Activated CD4-positive, alpha-beta T cell treated with anti-CD3 and anti-CD28 coated beads, Interleukin-2, amount 50 U/mL, for 4 hours (primary cell): ENCODE measurements at regions not wholly inside any gene's neighbourhood (a gene's known extent, or its start where the extent isn't known, plus 50 kb on each side); places are given as distances from the start of the nearest gene placed in this dataset.

Experiments
- DNase-seq, 2 experiments: peaks; one replicate each; pipeline ENCODE4 v3.0.0-alpha.2; 2020

DNA sequence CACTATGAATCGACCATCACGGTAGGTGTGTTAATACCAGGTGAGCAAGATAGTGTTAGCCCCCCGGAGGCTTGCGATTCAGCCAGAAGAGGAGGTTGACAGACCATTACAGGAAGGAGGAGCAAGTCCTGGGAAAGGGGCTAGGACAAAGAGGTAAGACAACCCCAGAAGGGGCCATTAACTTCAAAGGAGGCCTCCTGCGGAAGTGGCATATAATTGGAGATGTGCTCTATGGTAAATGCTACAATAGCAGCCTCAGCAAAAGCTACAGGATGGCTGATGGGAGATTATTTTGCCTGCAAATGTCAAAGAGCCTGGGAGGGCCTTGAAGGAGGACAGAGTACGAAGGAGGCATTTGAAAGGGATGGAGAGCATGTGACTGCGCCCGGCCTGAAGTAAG is 108.6 kb upstream of the CITED2 start:
- no peak for DNase-seq

- DNase-seq = no peak
Observed at GRCh38 chr6:139482287-139482686, 107.8 kb upstream of the CITED2 start.

GRCh38 chr6:139480356-139481165 is 106.1 kb upstream of the CITED2 start:
- no peak for DNase-seq

GRCh38 chr6:139479433-139480222 is 105.2 kb upstream of the CITED2 start:
- no peak for DNase-seq

DNA sequence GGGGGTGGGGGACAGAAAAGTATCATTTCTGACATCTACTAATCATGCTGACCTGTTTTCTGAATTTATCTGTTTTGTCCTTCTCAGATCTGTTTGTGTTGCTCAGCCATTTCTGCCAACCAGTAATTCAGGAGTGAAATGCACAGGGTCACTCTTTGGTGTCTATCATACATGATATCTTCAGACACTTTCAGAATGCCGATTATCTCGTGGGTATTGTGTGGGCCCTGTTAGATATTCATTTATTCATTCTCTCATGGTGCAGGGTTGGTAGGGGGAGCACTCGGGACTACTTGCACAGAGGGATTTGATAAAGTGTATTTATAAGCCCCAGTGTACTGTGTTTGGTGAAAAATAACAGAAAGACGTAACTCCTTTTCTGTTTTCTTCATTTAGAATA is 101.2 kb upstream of the CITED2 start:
- no peak for DNase-seq

DNA sequence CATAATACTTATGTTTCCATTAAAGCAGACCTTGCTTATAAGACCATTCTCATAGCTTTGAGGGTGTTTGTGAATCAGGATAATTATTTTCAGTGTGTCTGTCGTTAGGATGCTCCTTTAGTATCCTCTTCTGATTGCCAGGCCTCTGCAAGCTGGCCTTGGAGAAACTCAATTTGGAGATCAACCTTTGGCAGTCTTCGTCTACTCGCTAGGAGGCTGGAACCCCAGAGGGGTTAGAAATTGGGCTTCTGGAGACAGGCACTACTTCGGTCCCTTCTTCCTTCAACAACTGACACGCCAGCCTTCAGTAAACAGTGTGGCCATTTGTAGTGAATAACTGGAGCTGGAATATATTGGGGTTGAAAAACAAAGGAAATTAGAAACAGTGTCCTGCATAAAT is 100.8 kb upstream of the CITED2 start:
- DNase-seq = no peak

GRCh38 chr6:139474145-139475108 is 100.0 kb upstream of the CITED2 start:
- no peak for DNase-seq

DNA sequence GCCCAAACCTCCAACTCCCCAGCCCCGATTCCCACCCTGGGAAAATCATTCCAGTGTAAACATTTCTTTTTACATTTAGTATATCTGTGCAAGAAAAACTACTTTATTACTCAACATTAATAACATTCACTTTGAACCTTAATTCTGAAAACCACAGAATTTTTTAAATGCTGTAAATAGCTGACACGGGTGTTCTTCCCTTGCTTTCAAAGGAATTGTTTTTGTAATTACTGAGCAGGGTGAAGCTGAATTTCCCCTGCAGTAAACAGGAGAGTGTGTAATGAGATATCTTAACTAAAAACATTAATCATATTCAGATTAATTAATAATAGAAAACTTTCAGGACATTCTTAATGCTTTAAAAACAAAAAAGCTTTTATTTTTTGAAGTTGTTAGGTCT is 99.3 kb upstream of the CITED2 start:
- no peak for DNase-seq

DNA sequence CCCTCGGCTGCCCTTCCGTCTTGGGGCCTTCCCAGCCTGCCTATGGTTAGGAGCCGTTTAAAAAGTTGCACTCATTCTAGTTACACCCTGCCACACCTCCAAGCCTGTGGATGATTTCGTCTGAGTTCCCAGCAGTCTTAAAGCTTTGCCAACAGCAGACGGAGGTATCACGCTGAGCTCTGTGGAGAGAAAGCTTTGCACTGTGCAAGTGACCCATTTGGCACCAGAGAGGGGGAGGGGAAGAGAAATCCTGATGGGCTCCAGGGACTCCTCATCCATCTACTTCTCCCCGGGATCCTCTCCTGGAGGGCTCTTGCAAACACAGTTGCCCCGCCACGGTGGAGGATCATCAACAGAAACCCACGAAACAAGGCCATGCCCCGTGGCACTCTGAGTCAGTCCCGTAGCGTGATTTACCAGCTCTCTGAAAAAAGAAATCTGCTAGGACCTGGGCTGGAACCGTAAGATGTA is 98.8 kb upstream of the CITED2 start:
- no peak for DNase-seq

DNA sequence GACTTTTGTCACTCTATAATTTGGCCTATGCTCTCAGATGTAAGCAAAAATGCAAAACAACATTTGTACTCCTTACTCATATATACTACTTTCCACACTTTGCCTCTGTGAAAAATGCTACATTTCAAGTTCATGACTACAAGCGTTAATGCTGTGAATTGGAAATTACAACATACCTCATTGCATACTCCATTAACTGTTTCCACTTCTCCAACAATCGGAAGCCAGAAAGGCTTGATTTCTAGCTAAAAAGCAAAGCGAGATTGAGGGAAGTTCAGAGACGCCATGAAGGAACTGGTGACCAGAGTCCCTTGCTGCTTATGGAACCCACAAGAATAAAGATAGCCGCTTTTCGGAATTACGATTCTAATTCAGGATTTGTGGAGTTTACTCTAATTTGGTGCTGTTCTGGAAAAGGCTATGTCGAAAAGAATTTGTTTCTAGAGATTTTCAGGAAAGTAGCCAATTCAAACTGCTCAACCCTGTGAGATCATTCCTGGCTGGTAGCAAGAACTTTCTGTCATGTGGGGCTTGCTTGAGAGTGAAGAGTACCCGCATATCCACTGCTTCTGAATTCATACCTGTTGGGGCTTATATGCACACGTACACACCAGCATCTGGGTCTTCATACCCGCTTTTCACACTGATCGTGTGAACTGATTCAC is 98.0 kb upstream of the CITED2 start:
- DNase-seq = no peak

- no peak for DNase-seq
Observed at GRCh38 chr6:139470997-139471396, 96.5 kb upstream of the CITED2 start.

GRCh38 chr6:139468178-139468819 is 93.9 kb upstream of the CITED2 start:
- DNase-seq = no peak

DNA sequence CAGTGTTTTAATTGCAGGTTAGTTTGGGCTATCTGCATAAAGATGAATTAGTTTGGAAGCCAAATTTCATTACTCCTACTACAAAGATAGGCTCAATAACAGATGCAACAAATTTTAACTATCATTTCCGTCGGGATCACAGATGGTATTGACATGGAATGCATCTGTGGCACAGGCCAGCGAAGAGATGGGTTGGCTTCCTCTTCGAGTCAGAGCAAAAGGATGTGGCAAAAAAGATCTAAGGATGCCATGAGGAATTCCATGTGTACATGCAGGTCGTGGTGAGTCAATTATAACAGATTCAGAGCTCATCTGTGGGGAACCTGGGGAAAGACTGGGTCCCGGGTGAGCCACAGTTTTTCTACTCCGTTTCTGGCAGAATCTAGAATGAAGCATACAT is 83.0 kb upstream of the CITED2 start:
- DNase-seq = no peak

DNA sequence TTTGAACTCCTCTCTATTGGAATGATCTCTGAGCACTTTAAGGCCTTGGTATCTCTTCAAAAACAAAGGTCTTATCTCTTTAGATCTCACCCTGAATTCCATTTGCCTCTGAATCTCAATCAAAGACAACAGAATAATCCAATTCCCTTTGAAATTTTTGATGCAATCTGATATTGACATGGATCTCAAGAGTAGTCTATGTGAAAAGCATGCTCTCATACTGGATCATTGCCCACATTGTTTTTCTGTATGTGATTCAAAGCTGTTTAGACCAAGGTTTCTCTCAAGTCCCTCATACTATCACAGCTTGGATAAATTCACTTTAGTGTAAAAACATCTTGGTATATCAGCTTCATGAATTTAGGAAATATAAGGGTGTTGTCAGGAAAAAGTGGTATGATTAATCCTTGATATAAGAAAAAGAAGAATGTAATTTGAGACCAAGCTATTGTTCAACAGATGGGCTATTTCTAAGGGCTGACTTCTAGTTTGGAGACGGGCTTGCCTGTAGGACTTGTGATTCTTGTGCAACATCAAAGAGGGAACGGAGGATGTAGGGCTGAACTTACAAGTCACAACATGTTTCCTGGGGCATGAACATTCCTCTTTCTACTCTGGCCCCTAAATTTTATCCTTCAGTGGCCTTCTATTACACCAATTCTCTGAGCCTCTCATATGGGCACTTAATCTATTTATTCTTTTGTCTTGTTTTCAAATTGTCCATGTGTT is 77.9 kb upstream of the CITED2 start:
- DNase-seq = no peak

DNA sequence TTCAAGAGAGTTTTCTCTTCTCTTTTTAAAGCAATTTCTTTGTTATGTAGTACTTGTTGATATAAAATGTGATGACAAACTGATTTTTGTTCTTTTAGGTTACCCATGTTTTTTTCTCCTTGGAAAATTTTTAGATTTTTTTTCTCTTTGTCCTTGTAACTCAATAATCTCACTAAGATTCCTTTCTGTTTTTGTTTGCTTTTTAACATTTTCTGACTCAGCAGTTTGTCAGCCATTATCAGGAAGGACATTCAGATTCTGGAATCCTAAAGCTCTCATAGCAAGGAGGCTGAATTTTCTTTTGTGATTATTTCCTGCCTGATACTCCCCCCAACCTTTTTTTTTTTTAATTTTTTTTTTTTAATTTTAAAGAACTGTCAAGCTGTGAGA is 75.2 kb upstream of the CITED2 start:
- no peak for DNase-seq

GRCh38 chr6:139448998-139449610 is 74.7 kb upstream of the CITED2 start:
- DNase-seq = no peak

DNA sequence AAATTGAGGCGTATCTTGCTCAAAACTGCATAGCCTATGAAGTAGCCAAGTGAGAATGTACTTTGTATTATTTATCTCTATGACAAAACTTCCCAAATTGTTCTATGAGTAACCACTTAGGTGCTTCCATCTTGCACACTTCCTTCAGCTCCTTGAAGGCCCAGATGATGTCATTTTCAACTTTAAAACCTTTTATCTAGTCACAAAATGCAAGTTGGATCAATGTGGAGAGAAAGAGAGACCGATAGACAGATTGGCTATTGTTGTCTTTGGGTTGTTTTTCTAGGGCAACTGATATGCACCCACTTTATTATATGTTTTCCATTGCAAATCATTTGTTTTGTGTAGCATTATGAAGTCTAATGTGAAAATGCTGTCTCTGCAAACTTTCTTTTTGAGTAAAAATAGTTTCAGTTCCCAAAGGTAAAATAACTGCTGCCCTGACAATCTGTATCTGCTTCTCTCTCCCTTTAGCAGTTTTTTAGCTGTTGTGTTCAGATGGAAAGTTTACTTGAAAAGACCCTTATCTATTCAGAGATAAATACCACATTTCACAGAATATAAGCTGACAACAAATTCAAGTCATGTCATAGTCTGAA is 73.7 kb upstream of the CITED2 start:
- no peak for DNase-seq

- DNase-seq = no peak
Observed at GRCh38 chr6:139447656-139447975, 73.2 kb upstream of the CITED2 start.

GRCh38 chr6:139446768-139447655 is 72.6 kb upstream of the CITED2 start:
- DNase-seq = no peak
